ENCODE measurements at regions not wholly inside any gene's neighbourhood (a gene's known extent, or its start where the extent isn't known, plus 50 kb on each side); places are given as distances from the start of the nearest gene placed in this dataset.

GRCh38 chr11:33585586-33586209, 114.9 kb downstream of the C11orf91 start:
- Histone ChIP-seq H3K27ac (no peak overlapping the region), H3K27me3 (no peaks in the 10 kb centered on the region), H3K4me3 (no peak overlapping the region), H3K4me1 (no peaks in the 10 kb centered on the region), H3K36me3 (no peaks in the 10 kb centered on the region), H3K9me3 (no peaks in the 10 kb centered on the region)
- no peak for DNase-seq (ENCODE audit: low spot score in 2 of 2)
- intact Hi-C loops (cut with DNase I): no loop called here
- TF ChIP-seq, protein P1, sequence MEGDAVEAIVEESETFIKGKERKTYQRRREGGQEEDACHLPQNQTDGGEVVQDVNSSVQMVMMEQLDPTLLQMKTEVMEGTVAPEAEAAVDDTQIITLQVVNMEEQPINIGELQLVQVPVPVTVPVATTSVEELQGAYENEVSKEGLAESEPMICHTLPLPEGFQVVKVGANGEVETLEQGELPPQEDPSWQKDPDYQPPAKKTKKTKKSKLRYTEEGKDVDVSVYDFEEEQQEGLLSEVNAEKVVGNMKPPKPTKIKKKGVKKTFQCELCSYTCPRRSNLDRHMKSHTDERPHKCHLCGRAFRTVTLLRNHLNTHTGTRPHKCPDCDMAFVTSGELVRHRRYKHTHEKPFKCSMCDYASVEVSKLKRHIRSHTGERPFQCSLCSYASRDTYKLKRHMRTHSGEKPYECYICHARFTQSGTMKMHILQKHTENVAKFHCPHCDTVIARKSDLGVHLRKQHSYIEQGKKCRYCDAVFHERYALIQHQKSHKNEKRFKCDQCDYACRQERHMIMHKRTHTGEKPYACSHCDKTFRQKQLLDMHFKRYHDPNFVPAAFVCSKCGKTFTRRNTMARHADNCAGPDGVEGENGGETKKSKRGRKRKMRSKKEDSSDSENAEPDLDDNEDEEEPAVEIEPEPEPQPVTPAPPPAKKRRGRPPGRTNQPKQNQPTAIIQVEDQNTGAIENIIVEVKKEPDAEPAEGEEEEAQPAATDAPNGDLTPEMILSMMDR (IDR thresholded peaks at IDR 0.05): no peak

DNA sequence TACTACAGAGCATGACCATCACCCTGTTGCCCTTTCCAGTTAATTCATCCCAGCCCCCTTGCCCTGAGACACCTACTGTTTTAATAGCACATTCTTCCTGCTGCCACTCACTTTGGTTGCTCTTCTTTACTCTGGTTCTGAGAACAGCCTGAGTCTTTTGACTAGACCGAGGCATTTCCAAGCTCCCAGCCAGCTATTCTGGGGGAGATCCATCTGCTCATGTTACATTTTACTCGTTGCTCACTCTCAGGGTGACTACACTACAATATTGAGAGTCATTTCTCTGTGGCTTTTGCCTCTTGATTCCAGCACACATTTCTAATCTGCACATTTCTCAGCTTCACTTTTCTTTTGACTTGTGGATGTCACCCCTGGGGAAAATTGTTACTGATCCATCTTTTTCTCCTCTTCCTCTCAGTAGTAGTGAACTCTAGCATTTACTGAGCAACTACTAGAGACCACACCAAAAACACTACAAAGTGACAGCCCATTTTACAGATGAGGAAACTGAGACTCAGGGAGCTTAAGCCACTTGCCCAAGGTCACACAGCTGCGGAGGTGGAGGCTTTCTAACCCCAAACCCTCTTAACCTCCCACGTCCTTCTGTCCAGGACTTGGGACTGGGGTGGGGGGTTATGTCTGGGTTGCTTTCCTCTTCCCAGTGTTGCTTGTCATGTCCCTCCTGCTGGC, 117.8 kb downstream of the C11orf91 start:
- TF ChIP-seq, protein P1 (IDR thresholded peaks at IDR 0.05): no peak
- Histone ChIP-seq H3K4me3 (no peak overlapping the region), H3K4me1 (no peaks in the 10 kb centered on the region), H3K36me3 (no peaks in the 10 kb centered on the region), H3K27me3 (no peaks in the 10 kb centered on the region), H3K9me3 (no peaks in the 10 kb centered on the region), H3K27ac (no peak overlapping the region)
- no peak for DNase-seq (ENCODE audit: low spot score in 2 of 2)
- intact Hi-C loops (cut with DNase I): no loop called here

DNA sequence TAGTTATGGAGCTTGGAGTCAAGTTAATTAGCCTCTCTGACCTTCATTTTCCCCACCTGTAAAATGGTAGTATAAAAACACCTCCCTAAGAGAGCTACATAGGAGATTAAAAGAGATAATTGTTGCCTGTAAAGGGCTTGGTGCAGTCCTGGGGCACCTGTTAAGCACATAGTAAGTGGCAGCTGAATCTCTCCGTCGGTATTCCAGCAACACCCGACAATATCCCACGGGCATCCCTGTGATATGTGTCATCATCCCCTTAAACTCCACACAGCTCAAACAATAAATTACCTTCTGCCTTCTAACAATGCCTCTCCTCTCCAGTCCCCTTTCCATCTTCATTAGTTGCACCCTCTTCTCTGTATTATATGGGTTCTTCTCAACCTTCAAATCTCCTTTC, 121.5 kb downstream of the C11orf91 start:
- TF ChIP-seq, protein P1 (IDR thresholded peaks at IDR 0.05): no peak
- intact Hi-C loops (cut with DNase I): no loop called here
- no peaks in the 10 kb centered on the region for H3K36me3 ChIP-seq
- no peaks in the 10 kb centered on the region for H3K9me3 ChIP-seq
- H3K4me1 ChIP-seq: no peaks in the 10 kb centered on the region
- no peaks in the 10 kb centered on the region for H3K27me3 ChIP-seq
- no peak for DNase-seq (ENCODE audit: low spot score in 2 of 2)
- no peak overlapping the region for H3K4me3 ChIP-seq
- H3K27ac ChIP-seq: no peak overlapping the region

GRCh38 chr11:33577204-33577603, 123.4 kb downstream of the C11orf91 start:
- H3K4me1 ChIP-seq: no peaks in the 10 kb centered on the region
- intact Hi-C loops (cut with DNase I): no loop called here
- no peak for DNase-seq (ENCODE audit: low spot score in 2 of 2)
- H3K9me3 ChIP-seq: no peaks in the 10 kb centered on the region
- no peaks in the 10 kb centered on the region for H3K27me3 ChIP-seq
- TF ChIP-seq, protein P1 (IDR thresholded peaks at IDR 0.05): no peak
- H3K4me3 ChIP-seq: no peak overlapping the region
- H3K27ac ChIP-seq: no peak overlapping the region
- H3K36me3 ChIP-seq: no peaks in the 10 kb centered on the region

DNA sequence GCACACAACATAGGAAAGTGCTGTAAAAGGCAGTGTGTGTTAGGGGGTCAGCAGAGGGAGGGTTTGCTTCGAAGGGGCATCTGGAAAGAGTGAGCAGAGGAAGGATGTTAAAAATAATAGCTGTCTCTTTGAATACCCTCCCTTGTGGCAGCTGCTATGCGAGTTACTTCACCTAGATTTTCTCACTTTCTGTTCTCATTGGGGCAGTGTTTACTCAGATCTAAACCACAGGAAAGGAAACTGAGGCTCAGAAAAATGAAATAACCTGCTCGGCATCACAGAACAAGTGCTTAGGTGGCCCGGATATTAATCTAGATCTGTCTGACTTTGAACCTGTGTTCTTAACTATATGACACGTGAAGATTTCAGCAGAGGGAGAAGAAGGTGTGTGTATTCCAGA, 125.3 kb downstream of the C11orf91 start:
- Histone ChIP-seq H3K9me3 (no peaks in the 10 kb centered on the region), H3K27me3 (no peaks in the 10 kb centered on the region), H3K36me3 (no peaks in the 10 kb centered on the region), H3K4me3 (no peak overlapping the region), H3K4me1 (no peaks in the 10 kb centered on the region), H3K27ac (no peak overlapping the region)
- DNase-seq (ENCODE audit: low spot score in 2 of 2): no peak
- intact Hi-C loops (cut with DNase I): no loop called here
- TF ChIP-seq, protein P1 (IDR thresholded peaks at IDR 0.05): no peak

Data from ascending aorta (tissue), 2 donors.